DMS153 treated with DMSO at 0.1 percent for 48 hours (cell line): ENCODE measurements at regions not wholly inside any gene's neighbourhood (a gene's known extent, or its start where the extent isn't known, plus 50 kb on each side); places are given as distances from the start of the nearest gene placed in this dataset.

ENCODE experiments used
- DNase-seq: peaks from one replicate; lab custom pipeline; 2025; ENCODE audit not compliant: unreplicated experiment; lab: John Stamatoyannopoulos, UW

DNA sequence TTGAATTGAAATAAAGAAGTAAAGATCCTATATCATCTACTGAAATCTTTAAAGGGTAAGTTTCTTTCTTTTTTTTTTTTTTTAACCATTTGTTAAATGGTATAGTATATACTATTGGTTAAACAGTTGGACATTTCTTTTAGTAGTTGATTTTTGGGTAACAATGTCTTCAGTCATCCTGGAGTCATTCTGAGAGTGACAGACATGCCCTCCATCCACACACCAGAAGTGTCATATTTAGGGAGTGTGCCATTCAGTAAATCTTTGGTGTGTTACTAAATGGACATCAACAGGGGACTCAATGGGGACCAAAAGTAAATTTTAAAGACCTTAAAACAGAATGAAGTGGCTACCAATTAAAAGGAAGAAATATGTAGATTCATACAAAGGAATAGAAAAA is 50.8 kb upstream of the SLC39A10 start:
- DNase-seq, result no peak

GRCh38 chr2:195604706-195605105 is 52.3 kb upstream of the SLC39A10 start:
- no peak for DNase-seq

- no peak for DNase-seq
Observed at GRCh38 chr2:195603998-195604397, 53.0 kb upstream of the SLC39A10 start.

GRCh38 chr2:195603408-195603807 is 53.6 kb upstream of the SLC39A10 start:
- DNase-seq, result no peak

DNA sequence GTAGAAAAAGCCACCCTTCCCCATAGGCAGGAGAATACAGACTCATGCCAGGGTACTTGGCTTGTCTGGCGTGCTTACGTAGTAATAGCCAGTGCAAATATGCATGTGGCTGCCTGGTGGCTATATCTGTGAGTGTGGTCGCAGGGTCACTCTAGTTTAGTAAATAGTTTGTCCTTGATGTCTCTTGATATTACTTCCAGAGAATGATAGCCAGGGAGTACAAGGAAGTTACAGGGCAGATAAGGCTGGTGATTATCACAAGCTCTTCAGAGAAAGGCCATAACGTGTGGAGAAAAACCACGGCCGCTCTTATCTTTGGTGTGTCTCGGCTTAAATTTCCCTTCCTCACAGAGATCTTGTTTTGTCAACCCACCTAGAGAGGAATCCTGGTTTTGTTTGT is 54.3 kb upstream of the SLC39A10 start:
- no peak for DNase-seq

GRCh38 chr2:195601361-195601760 is 55.7 kb upstream of the SLC39A10 start:
- DNase-seq, result no peak

DNA sequence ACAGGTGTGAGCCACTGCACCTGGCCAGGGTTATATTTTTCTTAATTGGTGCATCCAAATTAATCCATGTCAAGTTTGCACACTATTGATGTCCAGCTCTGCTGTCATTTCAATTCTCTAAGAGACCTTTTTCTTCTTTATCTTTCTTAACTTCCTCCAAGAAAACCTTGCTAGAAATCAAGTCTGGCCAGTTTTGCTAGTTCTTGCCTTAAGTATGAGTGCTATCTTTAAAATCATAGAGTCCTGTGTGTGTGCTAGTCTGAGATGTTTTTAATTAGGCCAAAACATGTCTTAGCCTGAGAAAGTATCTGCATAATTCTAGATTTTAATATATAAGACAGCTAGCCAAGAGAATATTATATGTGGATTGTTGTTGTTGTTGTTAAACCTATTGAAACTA is 56.2 kb upstream of the SLC39A10 start:
- DNase-seq, result no peak

GRCh38 chr2:195596840-195597239 is 60.2 kb upstream of the SLC39A10 start:
- DNase-seq, result no peak

- DNase-seq, result no peak
Observed at GRCh38 chr2:195595825-195596224, 61.2 kb upstream of the SLC39A10 start.

DNA sequence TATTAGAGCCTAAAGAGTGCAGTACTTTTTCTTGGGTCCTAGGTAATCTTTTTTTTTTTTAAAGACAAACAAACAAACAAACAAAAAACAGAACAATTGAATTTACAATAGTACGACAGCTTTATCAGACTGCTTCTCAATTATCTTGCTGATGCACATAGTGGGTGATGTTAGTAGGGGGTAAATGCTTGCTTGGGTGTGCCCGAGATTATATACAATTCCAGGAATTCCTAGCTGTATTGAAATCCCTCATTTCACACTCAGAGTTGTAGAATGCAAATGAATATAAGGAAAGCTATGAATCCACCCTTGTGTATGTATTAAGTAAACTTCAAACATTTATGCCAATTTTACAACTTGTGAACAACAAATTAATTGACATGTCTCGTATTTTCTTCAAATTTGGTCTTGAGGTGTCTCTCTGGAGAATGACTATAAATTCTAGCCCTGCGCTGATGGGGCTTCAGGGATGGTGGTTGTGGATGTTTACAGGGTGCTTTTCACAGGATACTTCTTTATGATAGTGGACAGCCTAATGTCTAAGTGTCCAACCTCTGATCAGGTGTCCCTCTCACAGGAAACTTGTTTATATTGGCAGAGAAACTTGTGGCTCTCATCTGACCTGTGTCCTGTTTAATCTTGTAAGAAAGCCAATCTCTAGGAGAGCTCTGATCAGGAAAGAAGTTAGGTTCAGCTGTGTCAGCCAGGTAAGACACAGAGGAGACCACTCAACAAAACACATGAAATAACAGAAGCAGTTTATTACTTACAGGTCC is 61.9 kb upstream of the SLC39A10 start:
- no peak for DNase-seq

DNA sequence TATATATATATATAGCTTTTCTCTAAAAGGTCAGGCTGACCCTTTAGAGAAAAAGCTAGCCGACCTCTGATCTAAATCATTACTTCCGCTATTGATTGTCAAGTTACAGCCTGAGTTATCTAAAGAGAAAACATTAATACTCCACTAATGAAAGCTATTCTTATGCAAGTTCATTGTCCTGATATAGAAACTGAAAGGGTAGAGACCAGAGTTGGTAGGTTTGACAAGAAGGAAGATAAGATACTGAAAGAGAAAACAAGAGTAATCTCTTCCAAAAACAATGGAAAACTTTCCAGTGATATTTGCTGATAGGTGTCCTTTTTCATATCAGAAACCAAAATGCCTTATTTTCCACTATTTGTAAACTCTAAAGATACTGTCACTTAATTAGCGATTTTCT is 62.8 kb upstream of the SLC39A10 start:
- DNase-seq, result no peak

- DNase-seq, result no peak
Observed at GRCh38 chr2:195592105-195592504, 64.9 kb upstream of the SLC39A10 start.

DNA sequence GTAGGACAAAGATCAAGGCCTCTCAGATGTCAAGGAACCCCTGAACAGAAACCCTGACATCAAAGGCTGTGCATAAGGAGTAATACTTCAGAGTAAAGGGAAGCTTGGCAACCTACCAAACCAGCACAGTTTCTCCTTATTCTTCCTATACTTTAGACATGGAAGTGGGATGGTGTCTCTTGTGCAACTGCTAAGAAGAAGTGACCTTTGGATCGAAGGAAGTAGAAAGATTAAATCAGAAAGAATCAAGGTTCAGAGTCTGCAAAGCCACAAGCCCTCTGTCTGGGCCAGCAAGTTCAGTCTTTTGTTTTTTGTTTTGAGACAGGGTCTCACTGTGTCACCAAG is 66.2 kb upstream of the SLC39A10 start:
- DNase-seq, result no peak

- DNase-seq, result no peak
Observed at GRCh38 chr2:195590199-195590860, 66.7 kb upstream of the SLC39A10 start.

DNA sequence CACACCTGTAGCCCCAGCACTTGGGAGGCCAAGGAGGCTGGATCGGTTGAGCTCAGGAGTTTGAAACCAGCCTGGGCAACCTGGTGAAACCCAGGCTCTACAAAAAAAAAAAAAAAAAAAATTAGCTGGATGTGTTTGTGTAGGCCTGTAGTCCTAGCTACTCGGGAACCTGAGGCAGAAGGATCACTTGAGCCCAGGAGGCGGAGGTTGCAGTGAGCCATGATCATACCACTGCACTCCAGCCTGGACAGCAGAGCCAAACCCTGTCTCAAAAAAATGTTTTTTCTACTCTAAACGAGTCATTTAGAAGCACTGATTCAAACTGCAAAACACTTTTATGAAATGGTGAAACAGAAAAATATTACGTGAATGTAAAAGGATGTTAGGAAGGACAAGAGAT is 69.1 kb upstream of the SLC39A10 start:
- DNase-seq, result no peak

DNA sequence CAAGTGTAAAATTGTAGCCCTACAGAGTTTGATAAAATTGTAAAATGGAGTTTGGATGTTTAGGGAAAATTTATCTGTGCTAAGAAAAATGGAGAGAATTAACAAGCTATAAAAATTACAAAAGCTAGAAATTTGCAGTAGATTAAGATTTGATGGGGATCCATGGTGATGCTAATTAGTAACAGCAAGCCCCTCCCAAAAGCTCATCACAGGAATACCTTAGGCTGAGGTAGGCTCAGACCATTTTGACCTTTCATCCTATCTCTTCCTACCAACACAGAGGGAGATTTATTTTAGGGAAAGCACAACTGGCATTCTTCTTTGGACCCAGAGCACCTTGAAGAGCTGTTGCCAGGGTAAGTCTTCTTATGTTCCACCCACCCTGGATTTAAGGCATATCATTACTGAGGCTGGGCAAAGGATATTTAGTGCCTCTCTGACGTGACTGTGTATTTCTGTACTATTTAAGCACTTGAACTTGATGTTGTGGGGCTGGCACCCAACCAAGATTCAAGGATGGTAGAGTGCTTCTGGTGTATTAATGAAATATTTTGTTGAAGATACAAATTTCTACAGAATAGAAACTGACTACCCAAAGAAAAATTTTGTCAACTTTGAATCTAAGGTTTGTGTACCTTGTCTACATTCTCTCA is 70.8 kb upstream of the SLC39A10 start:
- no peak for DNase-seq

GRCh38 chr2:195582188-195582587 is 74.8 kb upstream of the SLC39A10 start:
- DNase-seq, result no peak

- no peak for DNase-seq
Observed at GRCh38 chr2:195579776-195580555, 77.1 kb upstream of the SLC39A10 start.

- DNase-seq, result no peak
Observed at GRCh38 chr2:195575879-195576401, 81.1 kb upstream of the SLC39A10 start.

DNA sequence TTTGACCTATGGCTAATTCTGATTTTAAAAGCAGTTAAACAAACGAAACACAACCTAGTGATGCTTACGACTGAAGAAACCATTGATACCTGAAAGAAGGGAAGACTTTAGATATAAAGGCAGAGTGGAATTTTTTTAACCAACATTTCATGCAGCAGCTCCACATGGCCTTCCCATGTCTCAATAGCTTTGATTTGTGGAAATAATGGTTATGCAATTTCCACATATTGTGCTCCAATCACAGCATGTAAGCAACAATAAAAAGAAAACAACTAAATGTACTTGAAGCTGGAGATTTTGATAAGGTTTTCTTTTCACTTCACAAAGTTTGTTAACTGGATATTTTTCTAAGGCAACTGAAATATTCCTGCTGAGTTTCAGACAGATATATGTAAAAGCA is 82.0 kb upstream of the SLC39A10 start:
- no peak for DNase-seq

DNA sequence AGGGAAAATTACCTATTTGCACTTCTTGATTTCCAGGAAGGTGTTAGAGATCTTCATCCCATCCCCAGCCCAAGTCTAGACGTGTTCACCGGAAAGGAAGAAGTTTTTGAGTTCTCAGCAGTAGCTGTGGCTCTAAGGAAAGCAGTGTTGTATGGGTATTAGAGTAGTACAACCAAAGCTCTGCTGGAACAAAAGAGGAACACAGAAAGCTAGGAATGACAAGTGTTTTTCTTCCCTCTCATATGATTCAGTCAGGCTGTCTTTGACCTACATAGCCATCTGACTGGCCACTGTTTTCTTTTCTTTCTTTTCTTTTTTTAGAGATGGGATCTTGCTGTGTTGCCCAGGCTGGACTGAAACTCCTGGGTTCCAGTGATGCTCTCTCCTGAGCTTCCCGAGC is 82.7 kb upstream of the SLC39A10 start:
- DNase-seq, result no peak
